SU-DHL-6 (cell line): ENCODE measurements at regions not wholly inside any gene's neighbourhood (a gene's known extent, or its start where the extent isn't known, plus 50 kb on each side); places are given as distances from the start of the nearest gene placed in this dataset.

ENCODE experiments used
- H2AFZ ChIP-seq: fragments of 200-600 bp; sonication (generic); 2 replicates; pipeline ENCODE4 v1.6.1; 2014; ENCODE audit warnings: low read depth, mild to moderate bottlenecking, moderate library complexity, mixed read lengths, antibody characterized with exemption, low read length; ENCODE audit not compliant: severe bottlenecking
- H3F3A ChIP-seq: fragments of 200-600 bp; shearing (Covaris generic); 2 replicates; pipeline ENCODE4 v1.6.0; 2016; ENCODE audit warnings: antibody characterized with exemption, mild to moderate bottlenecking; ENCODE audit not compliant: insufficient read depth
- H3K27ac ChIP-seq: fragments of 200-600 bp; sonication (generic); 2 replicates; pipeline ENCODE4 v1.5.1; 2016; ENCODE audit warnings: low read depth, mild to moderate bottlenecking, low read length, moderate library complexity, mixed read lengths
- H3K27me3 ChIP-seq: fragments of 200-600 bp; sonication (generic), shearing (Covaris generic); 2 replicates; pipeline ENCODE4 v1.6.0; 2014; ENCODE audit warnings: mild to moderate bottlenecking, low read length
- H3K36me3 ChIP-seq: fragments of 200-600 bp; sonication (generic); 2 replicates; pipeline ENCODE4 v1.6.1; 2014; ENCODE audit warnings: mild to moderate bottlenecking, low read length, mixed read lengths
- H3K4me2 ChIP-seq: fragments of 300-600, 200-600 bp; shearing (Covaris generic), sonication (generic); 2 replicates; pipeline ENCODE4 v1.6.0; 2014; ENCODE audit warnings: low read length, low read depth, mild to moderate bottlenecking; ENCODE audit not compliant: poor library complexity, severe bottlenecking
- H3K4me3 ChIP-seq: fragments of 200-600 bp; sonication (generic); 2 replicates; pipeline ENCODE4 v1.5.1; 2014; ENCODE audit warnings: antibody characterized with exemption, low read length, mild to moderate bottlenecking, mixed read lengths; ENCODE audit not compliant: insufficient read depth, poor library complexity, severe bottlenecking
- H3K79me2 ChIP-seq: fragments of 200-600 bp; sonication (generic); 2 replicates; pipeline ENCODE4 v1.6.1; 2014; ENCODE audit warnings: mild to moderate bottlenecking, low read length, moderate library complexity; ENCODE audit not compliant: insufficient read depth
- H3K9ac ChIP-seq: fragments of 200-600 bp; sonication (generic); 2 replicates; pipeline ENCODE4 v1.7.0; 2014; ENCODE audit warnings: mild to moderate bottlenecking, low read length
- H3K9me2 ChIP-seq: fragments of 200-600 bp; sonication (generic); replicated peaks from 2 replicates; pipeline ENCODE4 v1.6.1; 2014; ENCODE audit warnings: low read length; ENCODE audit not compliant: insufficient read depth
- H3K9me3 ChIP-seq: fragments of 200-600 bp; sonication (generic); 2 replicates; pipeline ENCODE4 v1.6.1; 2014; ENCODE audit warnings: low read length, mixed read lengths; ENCODE audit not compliant: insufficient read depth
- H4K20me1 ChIP-seq: fragments of 200-600 bp; sonication (generic); 2 replicates; pipeline ENCODE4 v1.6.1; 2014; ENCODE audit warnings: low read depth, mild to moderate bottlenecking, antibody characterized with exemption, low read length, moderate library complexity, mixed read lengths
- EZH2phosphoT487 ChIP-seq: fragments of 200-600 bp; sonication (generic), shearing (Covaris generic); conservative IDR thresholded peaks from 2 replicates; pipeline ENCODE4 v1.6.1; 2018; ENCODE audit warnings: mild to moderate bottlenecking, antibody characterized with exemption, low read length, moderate library complexity, mixed read lengths
- TF ChIP-seq, protein P1 (sequence below): fragments of 200-600 bp; sonication (generic); IDR thresholded peaks from one replicate; pipeline ENCODE4 v1.5.1; 2017; ENCODE audit warnings: antibody characterized with exemption, mild to moderate bottlenecking, low read length, moderate library complexity; ENCODE audit not compliant: insufficient read depth, poor library complexity, severe bottlenecking

DNA sequence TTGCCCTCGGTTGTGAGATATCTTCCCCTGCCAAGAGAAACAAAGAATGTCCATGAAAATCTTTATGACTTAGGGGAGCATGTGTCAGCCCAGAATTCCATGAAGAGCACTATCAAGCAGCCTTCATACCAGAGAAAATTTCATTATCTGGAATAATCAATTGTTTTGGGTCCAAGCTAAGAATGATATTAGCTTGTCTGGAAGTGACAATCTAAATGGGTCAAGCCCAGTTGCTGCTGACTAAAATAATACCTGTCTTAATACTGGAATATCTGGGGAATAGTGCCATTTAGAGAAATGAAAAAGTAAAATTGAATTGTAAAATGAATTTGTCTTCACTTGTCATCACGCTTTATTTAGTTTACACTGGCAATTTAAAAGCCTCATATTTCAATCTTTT lies 407.4 kb downstream of the PLA2G4A start:
- no peak overlapping the region for H2AFZ ChIP-seq
- no peaks in the 10 kb centered on the region for H3K9me3 ChIP-seq
- no peaks in the 10 kb centered on the region for H3K79me2 ChIP-seq
- H3K27ac ChIP-seq: no peak overlapping the region
- H3K4me3 ChIP-seq: no peak overlapping the region
- no peaks in the 10 kb centered on the region for H3K36me3 ChIP-seq
- no peak overlapping the region for H3K4me2 ChIP-seq
- no peaks in the 10 kb centered on the region for H3K9me2 ChIP-seq
- TF ChIP-seq, protein P1, sequence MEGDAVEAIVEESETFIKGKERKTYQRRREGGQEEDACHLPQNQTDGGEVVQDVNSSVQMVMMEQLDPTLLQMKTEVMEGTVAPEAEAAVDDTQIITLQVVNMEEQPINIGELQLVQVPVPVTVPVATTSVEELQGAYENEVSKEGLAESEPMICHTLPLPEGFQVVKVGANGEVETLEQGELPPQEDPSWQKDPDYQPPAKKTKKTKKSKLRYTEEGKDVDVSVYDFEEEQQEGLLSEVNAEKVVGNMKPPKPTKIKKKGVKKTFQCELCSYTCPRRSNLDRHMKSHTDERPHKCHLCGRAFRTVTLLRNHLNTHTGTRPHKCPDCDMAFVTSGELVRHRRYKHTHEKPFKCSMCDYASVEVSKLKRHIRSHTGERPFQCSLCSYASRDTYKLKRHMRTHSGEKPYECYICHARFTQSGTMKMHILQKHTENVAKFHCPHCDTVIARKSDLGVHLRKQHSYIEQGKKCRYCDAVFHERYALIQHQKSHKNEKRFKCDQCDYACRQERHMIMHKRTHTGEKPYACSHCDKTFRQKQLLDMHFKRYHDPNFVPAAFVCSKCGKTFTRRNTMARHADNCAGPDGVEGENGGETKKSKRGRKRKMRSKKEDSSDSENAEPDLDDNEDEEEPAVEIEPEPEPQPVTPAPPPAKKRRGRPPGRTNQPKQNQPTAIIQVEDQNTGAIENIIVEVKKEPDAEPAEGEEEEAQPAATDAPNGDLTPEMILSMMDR: no peak
- no peak for TF ChIP-seq EZH2phosphoT487
- no peak overlapping the region for H3K9ac ChIP-seq
- no peaks in the 10 kb centered on the region for H3K27me3 ChIP-seq
- H4K20me1 ChIP-seq: no peaks in the 10 kb centered on the region
- no peaks in the 10 kb centered on the region for H3F3A ChIP-seq

DNA sequence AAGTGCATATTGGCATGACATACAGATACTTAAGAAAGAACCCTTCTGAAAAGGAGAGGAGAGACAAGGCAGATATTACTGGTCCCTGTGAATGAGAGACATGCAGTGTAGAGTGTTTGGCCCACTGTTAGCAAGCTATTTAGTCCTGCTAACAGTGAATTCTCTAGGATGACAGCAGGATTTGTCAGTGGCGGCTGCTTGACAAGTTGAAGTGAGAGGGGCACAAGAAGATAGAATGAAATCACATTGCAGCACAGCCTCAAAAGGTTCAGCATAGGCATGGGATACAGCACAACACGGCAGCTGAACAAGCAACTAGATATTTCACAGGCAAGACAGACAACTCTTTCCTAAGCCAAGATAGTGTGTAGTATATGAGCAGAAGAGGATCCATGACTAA lies 407.9 kb downstream of the PLA2G4A start:
- no peaks in the 10 kb centered on the region for H3K9me3 ChIP-seq
- H2AFZ ChIP-seq: no peak overlapping the region
- no peaks in the 10 kb centered on the region for H3F3A ChIP-seq
- no peaks in the 10 kb centered on the region for H3K27me3 ChIP-seq
- no peaks in the 10 kb centered on the region for H3K9me2 ChIP-seq
- H3K4me2 ChIP-seq: no peak overlapping the region
- H3K9ac ChIP-seq: no peak overlapping the region
- H3K79me2 ChIP-seq: no peaks in the 10 kb centered on the region
- H3K4me3 ChIP-seq: no peak overlapping the region
- no peaks in the 10 kb centered on the region for H3K36me3 ChIP-seq
- H3K27ac ChIP-seq: no peak overlapping the region
- no peaks in the 10 kb centered on the region for H4K20me1 ChIP-seq
- TF ChIP-seq EZH2phosphoT487: no peak
- TF ChIP-seq, protein P1: no peak

DNA sequence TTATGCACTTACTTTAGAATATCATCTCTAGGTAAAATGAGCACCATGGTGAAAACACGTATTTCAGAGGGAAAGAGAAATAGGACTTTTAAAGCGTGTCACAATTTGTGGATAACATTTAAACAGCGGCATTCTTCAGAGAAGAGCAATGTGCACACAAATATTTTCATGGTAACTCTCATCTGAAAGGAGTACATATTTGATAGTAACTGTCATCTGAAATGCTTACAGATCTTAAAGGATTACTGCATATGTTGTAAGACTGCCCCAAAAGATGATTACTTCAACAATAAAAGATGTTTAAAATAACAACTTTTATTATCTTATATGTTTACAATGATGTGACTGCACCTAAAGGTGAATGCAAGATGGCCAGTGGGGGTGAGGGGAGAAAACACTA lies 408.8 kb downstream of the PLA2G4A start:
- H3K9me2 ChIP-seq: no peaks in the 10 kb centered on the region
- H3K27ac ChIP-seq: no peak overlapping the region
- no peaks in the 10 kb centered on the region for H3F3A ChIP-seq
- H3K79me2 ChIP-seq: no peaks in the 10 kb centered on the region
- no peak overlapping the region for H3K4me3 ChIP-seq
- H3K9me3 ChIP-seq: no peaks in the 10 kb centered on the region
- no peaks in the 10 kb centered on the region for H3K27me3 ChIP-seq
- H2AFZ ChIP-seq: no peak overlapping the region
- no peak overlapping the region for H3K4me2 ChIP-seq
- H4K20me1 ChIP-seq: no peaks in the 10 kb centered on the region
- H3K9ac ChIP-seq: no peak overlapping the region
- no peaks in the 10 kb centered on the region for H3K36me3 ChIP-seq
- no peak for TF ChIP-seq EZH2phosphoT487
- TF ChIP-seq, protein P1: no peak

DNA sequence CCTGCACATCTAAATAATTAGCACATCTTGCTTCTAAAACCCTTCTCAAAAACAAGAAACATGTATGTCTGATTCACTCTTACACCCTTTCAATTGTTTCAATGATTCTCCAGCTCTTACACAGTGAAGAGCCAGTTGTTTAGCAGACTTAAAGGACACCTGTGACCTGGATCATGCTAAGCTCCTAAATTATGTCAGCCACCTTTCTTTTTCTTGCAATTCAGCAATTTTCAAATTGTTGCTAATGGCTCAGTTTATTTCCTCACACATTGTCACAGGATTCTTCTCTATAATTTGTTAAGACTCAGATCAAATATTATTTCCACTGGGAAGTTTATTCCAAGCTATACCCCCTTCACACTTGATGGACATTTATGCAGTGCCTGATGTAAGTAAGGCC lies 413.2 kb downstream of the PLA2G4A start:
- no peak overlapping the region for H3K9ac ChIP-seq
- no peaks in the 10 kb centered on the region for H3K27me3 ChIP-seq
- H3K27ac ChIP-seq: no peak overlapping the region
- H2AFZ ChIP-seq: no peak overlapping the region
- no peaks in the 10 kb centered on the region for H3F3A ChIP-seq
- no peak for TF ChIP-seq EZH2phosphoT487
- TF ChIP-seq, protein P1: no peak
- no peaks in the 10 kb centered on the region for H4K20me1 ChIP-seq
- H3K9me2 ChIP-seq: no peaks in the 10 kb centered on the region
- H3K4me2 ChIP-seq: no peak overlapping the region
- H3K9me3 ChIP-seq: no peaks in the 10 kb centered on the region
- H3K79me2 ChIP-seq: no peaks in the 10 kb centered on the region
- no peaks in the 10 kb centered on the region for H3K36me3 ChIP-seq
- H3K4me3 ChIP-seq: no peak overlapping the region
